Hematopoietic multipotent progenitor cell treated with erythropoietin and hydrocortisone succinate and interleukin-3 and kit ligand, for 4 days (in vitro differentiated cells): ENCODE measurements at regions not wholly inside any gene's neighbourhood (a gene's known extent, or its start where the extent isn't known, plus 50 kb on each side); places are given as distances from the start of the nearest gene placed in this dataset.

Source experiments
- DNase-seq: peaks from one replicate; pipeline ENCODE4 v3.0.0-alpha.2; 2015

- no peak for DNase-seq
Observed at GRCh38 chr5:147170603-147171002, 64.2 kb upstream of the STK32A start.

GRCh38 chr5:147174671-147175265 is 60.1 kb upstream of the STK32A start:
- no peak for DNase-seq

DNA sequence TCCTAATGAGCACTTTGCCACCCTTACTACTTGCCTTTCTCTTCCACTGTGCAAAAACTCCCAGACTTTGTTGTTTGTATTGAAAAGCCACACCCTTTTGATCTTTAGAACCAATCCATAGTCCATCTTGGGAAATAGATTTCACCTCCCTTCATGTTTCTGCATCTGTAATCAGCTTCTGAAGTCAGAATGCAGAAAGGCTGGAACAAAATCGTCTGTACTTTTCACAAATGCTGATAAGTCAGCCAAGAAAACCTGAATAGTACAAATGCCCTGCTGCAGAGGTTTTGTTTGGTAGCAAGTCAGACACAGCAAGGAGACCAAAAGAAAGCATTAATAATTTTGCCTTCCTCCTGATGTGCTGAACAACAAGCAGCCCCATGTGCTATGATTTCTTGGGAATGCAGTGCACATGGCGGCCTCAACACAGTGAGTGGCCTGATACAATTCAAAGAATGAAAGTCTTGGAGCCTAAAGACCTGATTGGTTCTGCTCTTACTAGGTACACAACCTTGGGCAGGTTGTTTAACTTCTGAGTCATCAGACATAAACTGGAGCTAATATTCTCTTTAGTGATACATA is 59.2 kb upstream of the STK32A start:
- DNase-seq: no peak

DNA sequence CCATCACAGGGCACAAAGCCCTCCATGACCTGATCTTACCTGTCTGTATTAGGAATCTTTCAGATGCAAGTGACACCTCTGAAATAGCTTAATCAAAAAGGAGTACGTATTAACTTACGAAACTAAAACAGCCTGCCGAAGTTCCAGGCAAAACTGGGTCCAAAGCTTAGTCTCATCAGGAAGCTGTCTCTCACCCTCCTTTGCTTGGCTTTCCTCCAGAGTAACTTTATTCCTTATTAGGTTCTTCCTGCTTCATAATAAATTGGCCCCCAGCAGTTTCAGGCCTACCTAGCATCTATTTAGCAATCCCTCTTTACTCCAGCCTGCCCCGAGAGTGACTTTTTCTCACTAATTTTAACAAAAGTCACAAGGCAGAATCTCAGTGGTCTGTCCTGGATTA is 58.4 kb upstream of the STK32A start:
- no peak for DNase-seq

GRCh38 chr5:147177125-147177840 is 57.5 kb upstream of the STK32A start:
- no peak for DNase-seq

- DNase-seq: no peak
Observed at GRCh38 chr5:147179562-147180147, 55.2 kb upstream of the STK32A start.

DNA sequence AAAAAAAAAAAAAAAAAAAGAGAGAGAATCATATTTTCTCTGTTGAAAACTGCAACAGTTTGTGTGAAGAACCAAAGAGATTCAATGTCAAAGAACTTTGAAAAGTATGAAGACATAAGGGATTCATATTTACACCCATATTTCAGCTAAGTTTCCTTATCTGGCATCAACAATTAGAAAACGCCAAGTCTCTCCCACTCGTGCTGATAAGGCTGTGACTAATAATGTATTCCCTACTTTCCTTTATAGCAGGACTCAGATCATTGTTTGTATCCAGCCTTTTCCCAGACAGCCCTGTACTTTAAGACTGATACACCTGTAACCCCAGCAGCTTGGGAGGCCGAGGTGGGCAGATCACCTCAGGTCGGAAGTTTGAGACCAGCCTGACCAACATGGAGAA is 54.1 kb upstream of the STK32A start:
- DNase-seq: no peak
